ENCODE measurements at regions not wholly inside any gene's neighbourhood (a gene's known extent, or its start where the extent isn't known, plus 50 kb on each side); places are given as distances from the start of the nearest gene placed in this dataset.

DNA sequence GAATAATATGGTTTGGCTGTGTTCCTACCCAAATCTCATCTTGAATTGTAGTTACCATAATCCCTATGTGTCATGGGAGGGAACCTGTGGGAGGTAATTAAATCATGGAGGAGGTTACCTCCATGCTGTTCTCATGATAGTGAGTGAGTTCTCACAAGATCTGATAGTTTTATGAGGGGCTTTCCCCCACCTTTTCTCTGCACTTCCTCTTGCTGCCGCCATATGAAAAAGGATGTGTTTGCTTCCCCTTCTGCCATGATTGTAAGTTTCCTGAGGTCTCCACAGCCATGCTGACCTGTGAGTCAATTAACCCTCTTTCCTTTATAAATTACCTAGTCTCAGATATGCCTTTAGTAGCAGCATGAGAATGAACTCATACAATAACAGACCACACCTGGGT is 63.7 kb upstream of the PRR16 start:
- H3K36me3 ChIP-seq: no peaks in the 10 kb centered on the region
- no peak overlapping the region for H3K27ac ChIP-seq
- no peaks in the 10 kb centered on the region for H3K9me3 ChIP-seq
- no peaks in the 10 kb centered on the region for H3K4me1 ChIP-seq
- TF ChIP-seq, protein P1, sequence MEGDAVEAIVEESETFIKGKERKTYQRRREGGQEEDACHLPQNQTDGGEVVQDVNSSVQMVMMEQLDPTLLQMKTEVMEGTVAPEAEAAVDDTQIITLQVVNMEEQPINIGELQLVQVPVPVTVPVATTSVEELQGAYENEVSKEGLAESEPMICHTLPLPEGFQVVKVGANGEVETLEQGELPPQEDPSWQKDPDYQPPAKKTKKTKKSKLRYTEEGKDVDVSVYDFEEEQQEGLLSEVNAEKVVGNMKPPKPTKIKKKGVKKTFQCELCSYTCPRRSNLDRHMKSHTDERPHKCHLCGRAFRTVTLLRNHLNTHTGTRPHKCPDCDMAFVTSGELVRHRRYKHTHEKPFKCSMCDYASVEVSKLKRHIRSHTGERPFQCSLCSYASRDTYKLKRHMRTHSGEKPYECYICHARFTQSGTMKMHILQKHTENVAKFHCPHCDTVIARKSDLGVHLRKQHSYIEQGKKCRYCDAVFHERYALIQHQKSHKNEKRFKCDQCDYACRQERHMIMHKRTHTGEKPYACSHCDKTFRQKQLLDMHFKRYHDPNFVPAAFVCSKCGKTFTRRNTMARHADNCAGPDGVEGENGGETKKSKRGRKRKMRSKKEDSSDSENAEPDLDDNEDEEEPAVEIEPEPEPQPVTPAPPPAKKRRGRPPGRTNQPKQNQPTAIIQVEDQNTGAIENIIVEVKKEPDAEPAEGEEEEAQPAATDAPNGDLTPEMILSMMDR (IDR thresholded peaks at IDR 0.05): no peak
- no peaks in the 10 kb centered on the region for H3K27me3 ChIP-seq (ENCODE audit: low read depth)
- DNase-seq: no peak
- intact Hi-C loops (cut with DNase I): no loop called here
- no peak overlapping the region for H3K4me3 ChIP-seq
- ATAC-seq: no peak

DNA sequence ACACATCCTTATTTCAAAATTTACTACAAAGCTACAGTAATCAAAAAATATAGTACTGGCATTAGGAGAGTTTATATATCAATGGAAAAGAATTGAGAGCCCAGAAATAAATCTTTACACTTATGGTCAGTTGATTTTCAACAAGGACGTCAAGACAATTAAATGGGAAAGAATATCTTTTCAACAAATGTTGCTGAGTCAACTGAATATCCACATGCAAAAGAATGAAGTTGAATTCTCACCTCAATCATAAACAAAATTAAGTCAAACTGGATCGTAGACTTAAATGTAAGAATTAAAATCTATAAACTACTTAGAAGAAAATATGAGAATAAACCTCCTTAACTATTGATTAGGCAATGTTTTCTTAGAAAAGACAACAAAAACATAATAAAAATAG is 61.5 kb upstream of the PRR16 start:
- intact Hi-C loops (cut with DNase I): no loop called here
- TF ChIP-seq, protein P1 (IDR thresholded peaks at IDR 0.05): no peak
- H3K4me3 ChIP-seq: no peak overlapping the region
- no peak for ATAC-seq
- no peak for DNase-seq
- no peaks in the 10 kb centered on the region for H3K9me3 ChIP-seq
- no peaks in the 10 kb centered on the region for H3K4me1 ChIP-seq
- H3K27me3 ChIP-seq (ENCODE audit: low read depth): no peaks in the 10 kb centered on the region
- no peaks in the 10 kb centered on the region for H3K36me3 ChIP-seq
- no peak overlapping the region for H3K27ac ChIP-seq

DNA sequence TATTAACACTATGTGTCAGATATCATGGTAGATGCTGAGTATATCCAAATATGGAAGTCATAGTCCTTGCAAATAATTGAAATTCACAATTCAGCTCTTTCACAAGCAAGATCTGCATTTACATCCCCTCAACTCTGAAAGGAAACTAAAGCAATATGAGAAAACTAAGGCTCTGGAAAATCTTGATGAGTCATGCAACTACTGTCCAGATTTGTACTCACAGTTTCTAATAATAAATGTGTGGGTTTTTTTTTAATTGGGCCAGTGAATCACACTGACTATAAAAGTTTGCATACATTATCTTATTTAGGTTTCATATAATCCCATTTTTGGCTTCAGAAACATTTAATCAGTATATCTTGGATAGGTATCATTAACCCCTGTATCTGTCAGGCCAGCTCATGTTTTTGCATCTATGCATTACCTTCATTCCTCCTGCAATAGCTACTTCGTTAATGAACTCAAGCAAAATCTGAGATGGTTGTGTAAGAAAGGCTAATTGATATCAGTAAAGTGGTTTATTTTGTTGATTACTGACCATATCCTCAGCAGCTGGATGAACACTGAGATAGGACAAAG is 58.7 kb upstream of the PRR16 start:
- Histone ChIP-seq H3K9me3 (no peaks in the 10 kb centered on the region), H3K36me3 (no peaks in the 10 kb centered on the region), H3K27ac (no peak overlapping the region), H3K4me1 (no peaks in the 10 kb centered on the region), H3K4me3 (no peak overlapping the region), H3K27me3 (ENCODE audit: low read depth) (no peaks in the 10 kb centered on the region)
- TF ChIP-seq, protein P1 (IDR thresholded peaks at IDR 0.05): no peak
- intact Hi-C loops (cut with DNase I): no loop called here
- DNase-seq (no peak), ATAC-seq (no peak)

DNA sequence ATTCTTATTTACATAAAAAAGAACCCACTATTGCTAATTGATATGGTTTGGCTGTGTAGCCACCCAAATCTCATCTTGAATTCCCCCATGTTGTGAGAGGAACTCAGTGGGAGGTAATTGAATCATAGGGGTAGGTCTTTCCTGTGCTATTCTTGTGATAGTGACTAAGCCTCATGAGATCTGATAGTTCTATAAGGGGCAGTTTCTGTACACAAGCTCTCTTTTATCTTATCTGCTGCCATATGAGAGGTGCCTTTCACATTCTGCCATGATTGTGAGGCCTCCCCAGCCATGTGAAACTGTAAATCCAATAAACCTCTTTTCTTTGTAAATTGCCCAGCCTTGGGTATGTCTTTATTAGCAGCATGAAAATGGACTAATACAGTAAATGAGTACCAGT is 58.2 kb upstream of the PRR16 start:
- no peaks in the 10 kb centered on the region for H3K27me3 ChIP-seq (ENCODE audit: low read depth)
- no peaks in the 10 kb centered on the region for H3K4me1 ChIP-seq
- no peaks in the 10 kb centered on the region for H3K9me3 ChIP-seq
- no peak overlapping the region for H3K4me3 ChIP-seq
- intact Hi-C loops (cut with DNase I): no loop called here
- ATAC-seq (no peak), DNase-seq (no peak)
- TF ChIP-seq, protein P1 (IDR thresholded peaks at IDR 0.05): no peak
- H3K36me3 ChIP-seq: no peaks in the 10 kb centered on the region
- H3K27ac ChIP-seq: no peak overlapping the region

DNA sequence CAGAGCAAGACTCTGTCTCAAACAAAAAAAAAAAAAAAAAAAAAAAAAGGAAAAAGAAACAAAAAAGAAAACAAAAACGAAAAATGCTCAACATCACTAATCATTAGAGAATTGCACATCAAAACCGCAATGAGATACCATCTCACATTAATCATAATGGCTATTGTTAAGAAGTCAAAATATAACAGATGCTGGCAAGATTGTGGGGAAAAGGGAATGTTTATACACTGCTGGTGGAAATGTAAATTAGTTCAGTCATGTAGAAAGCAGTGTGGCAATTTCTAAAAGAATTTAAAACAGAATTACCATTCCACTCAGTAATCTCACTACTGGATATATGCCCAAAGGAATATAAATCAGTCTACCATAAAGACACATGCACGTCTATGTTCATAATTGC is 50.4 kb upstream of the PRR16 start:
- intact Hi-C loops (cut with DNase I): no loop called here
- Histone ChIP-seq H3K4me1 (no peaks in the 10 kb centered on the region), H3K9me3 (peaks cover 5% of the 10 kb centered on the region)

More for the DNA sequence above, 50.4 kb upstream of the PRR16 start:
- ATAC-seq (no peak), DNase-seq (no peak)
- Histone ChIP-seq H3K36me3 (no peaks in the 10 kb centered on the region), H3K27me3 (ENCODE audit: low read depth) (no peaks in the 10 kb centered on the region), H3K4me3 (no peak overlapping the region), H3K27ac (no peak overlapping the region)
- TF ChIP-seq, protein P1 (IDR thresholded peaks at IDR 0.05): no peak
